ENCODE measurements at regions not wholly inside any gene's neighbourhood (a gene's known extent, or its start where the extent isn't known, plus 50 kb on each side); places are given as distances from the start of the nearest gene placed in this dataset.

GRCh38 chr3:145191543-145191942 is 969.4 kb downstream of the PLOD2 start:
- Histone ChIP-seq H3K27ac (ENCODE audit: control insufficient read depth, insufficient read depth, low read length) (no peak overlapping the region), H3K9me3 (ENCODE audit: control insufficient read depth, low read depth, low read length) (no peaks in the 10 kb centered on the region), H3K36me3 (ENCODE audit: control insufficient read depth in 2 of 2, extremely low read depth in 1 of 2, insufficient read depth in 2 of 2, low read length in 2 of 2) (no peaks in the 10 kb centered on the region), H4K20me1 (ENCODE audit: control insufficient read depth, extremely low read depth, insufficient read depth, low read length) (no peaks in the 10 kb centered on the region), H3K4me1 (ENCODE audit: control insufficient read depth, extremely low read depth, insufficient read depth, low read length) (no peaks in the 10 kb centered on the region), H3K9me1 (ENCODE audit: control insufficient read depth, extremely low read depth, insufficient read depth, low read length) (no peaks in the 10 kb centered on the region), H2AFZ (ENCODE audit: control insufficient read depth, low read length) (no peak overlapping the region), H3K4me2 (ENCODE audit: control insufficient read depth, extremely low read depth, insufficient read depth, low read depth, low read length) (no peak overlapping the region), H3K79me2 (ENCODE audit: control insufficient read depth, insufficient read depth, low read length) (no peaks in the 10 kb centered on the region), H3K27me3 (ENCODE audit: control insufficient read depth, extremely low read depth, insufficient read depth, low read length) (no peaks in the 10 kb centered on the region), H3K9ac (ENCODE audit: control insufficient read depth, extremely low read depth, insufficient read depth, low read length) (no peak overlapping the region), H3K4me3 (ENCODE audit: control insufficient read depth in 2 of 3, extremely low read depth in 1 of 3, insufficient read depth in 2 of 3, low read depth in 1 of 3, low read length in 3 of 3) (no peak overlapping the region)
- DNase-seq (ENCODE audit: low read depth, low spot score), result no peak
- peak; percentile 60 for FAIRE-seq
- no peak for TF ChIP-seq EZH2 (IDR thresholded peaks at IDR 0.05; ENCODE audit: low read length)
- TF ChIP-seq CTCF (optimal IDR thresholded peaks at IDR 0.05 in 1 of 3, IDR thresholded peaks at IDR 0.05 in 1 of 3, conservative IDR thresholded peaks at IDR 0.05 in 1 of 3; ENCODE audit: extremely low read depth in 1 of 3, insufficient read depth in 2 of 3, low read length in 3 of 3), result no peak
- dilution Hi-C loops (cut with MboI; ENCODE audit: extremely low pct_ligation_motif_present, low sequenced_read_pairs), result no loop called here

DNA sequence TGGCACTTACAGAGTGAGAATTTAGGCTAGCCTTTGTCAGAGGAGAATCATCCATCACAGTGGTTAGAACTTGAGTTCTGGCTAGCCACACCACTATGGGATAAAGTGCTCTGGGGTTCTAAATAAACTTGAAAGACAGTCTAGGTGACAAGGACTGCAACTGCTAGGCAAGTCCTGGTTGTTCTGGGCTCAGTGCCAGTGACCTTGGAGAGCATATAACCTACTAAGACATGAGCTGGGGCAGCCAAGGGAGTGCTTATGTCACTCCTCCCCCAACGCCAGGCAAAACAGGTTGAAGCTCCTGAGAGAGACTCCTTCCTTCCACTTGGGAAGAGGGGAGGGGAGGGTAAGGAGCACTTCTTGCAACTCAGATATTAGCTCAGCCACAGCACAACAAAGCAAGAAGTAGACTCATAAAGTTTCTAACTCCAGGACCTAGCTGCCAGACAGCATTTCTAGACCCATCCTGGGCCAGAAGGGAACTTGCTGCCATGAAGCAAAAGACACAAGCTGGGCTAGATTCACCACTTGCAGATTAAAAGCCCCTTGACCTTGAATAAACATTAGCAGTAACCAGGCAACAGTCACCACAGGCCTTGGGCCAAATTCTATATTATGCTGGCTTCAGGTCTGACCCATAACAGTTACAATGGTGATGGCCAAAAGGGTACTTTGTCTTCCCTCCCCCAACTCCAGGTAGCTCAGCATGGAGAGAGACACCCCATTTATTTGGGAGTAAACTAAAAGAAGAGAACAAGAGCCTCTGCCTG is 963.7 kb downstream of the PLOD2 start:
- H3K4me3 ChIP-seq (ENCODE audit: control insufficient read depth in 2 of 3, extremely low read depth in 1 of 3, insufficient read depth in 2 of 3, low read depth in 1 of 3, low read length in 3 of 3), result no peak overlapping the region
- dilution Hi-C loops (cut with MboI; ENCODE audit: extremely low pct_ligation_motif_present, low sequenced_read_pairs), result no loop called here
- DNase-seq (ENCODE audit: low read depth, low spot score), result no peak

More for the DNA sequence above, 963.7 kb downstream of the PLOD2 start:
- TF ChIP-seq EZH2 (IDR thresholded peaks at IDR 0.05; ENCODE audit: low read length), result no peak
- no peak for TF ChIP-seq CTCF (optimal IDR thresholded peaks at IDR 0.05 in 1 of 3, IDR thresholded peaks at IDR 0.05 in 1 of 3, conservative IDR thresholded peaks at IDR 0.05 in 1 of 3; ENCODE audit: extremely low read depth in 1 of 3, insufficient read depth in 2 of 3, low read length in 3 of 3)
- Histone ChIP-seq H3K36me3 (ENCODE audit: control insufficient read depth in 2 of 2, extremely low read depth in 1 of 2, insufficient read depth in 2 of 2, low read length in 2 of 2) (no peaks in the 10 kb centered on the region), H3K9me3 (ENCODE audit: control insufficient read depth, low read depth, low read length) (no peaks in the 10 kb centered on the region), H3K79me2 (ENCODE audit: control insufficient read depth, insufficient read depth, low read length) (no peaks in the 10 kb centered on the region), H4K20me1 (ENCODE audit: control insufficient read depth, extremely low read depth, insufficient read depth, low read length) (no peaks in the 10 kb centered on the region), H3K9me1 (ENCODE audit: control insufficient read depth, extremely low read depth, insufficient read depth, low read length) (no peaks in the 10 kb centered on the region), H3K27ac (ENCODE audit: control insufficient read depth, insufficient read depth, low read length) (no peak overlapping the region), H2AFZ (ENCODE audit: control insufficient read depth, low read length) (no peak overlapping the region), H3K27me3 (ENCODE audit: control insufficient read depth, extremely low read depth, insufficient read depth, low read length) (no peaks in the 10 kb centered on the region), H3K4me2 (ENCODE audit: control insufficient read depth, extremely low read depth, insufficient read depth, low read depth, low read length) (no peak overlapping the region), H3K4me1 (ENCODE audit: control insufficient read depth, extremely low read depth, insufficient read depth, low read length) (no peaks in the 10 kb centered on the region), H3K9ac (ENCODE audit: control insufficient read depth, extremely low read depth, insufficient read depth, low read length) (no peak overlapping the region)
- FAIRE-seq, result no peak
